Neural cell (in vitro differentiated cells): ENCODE measurements at regions not wholly inside any gene's neighbourhood (a gene's known extent, or its start where the extent isn't known, plus 50 kb on each side); places are given as distances from the start of the nearest gene placed in this dataset.

Experiments
- EP300 ChIP-seq: fragments of 450-650 bp; conservative IDR thresholded peaks from 2 replicates; pipeline ENCODE4 v1.6.1; 2014; ENCODE audit warnings: antibody characterized with exemption, mild to moderate bottlenecking, moderate library complexity; ENCODE audit not compliant: poor library complexity, severe bottlenecking
- EZH2 ChIP-seq: fragments of 200-600, 300-800 bp; shearing (Covaris generic), sonication (generic); IDR thresholded peaks from 2 replicates; pipeline ENCODE4 v1.6.1; 2014; ENCODE audit warnings: antibody characterized with exemption, low read length, borderline replicate concordance, mild to moderate bottlenecking; ENCODE audit not compliant: insufficient read depth, poor library complexity, severe bottlenecking
- MXI1 ChIP-seq: fragments of 450-650 bp; conservative IDR thresholded peaks from 2 replicates; pipeline ENCODE4 v1.6.1; 2014; ENCODE audit warnings: antibody characterized with exemption, mild to moderate bottlenecking; ENCODE audit not compliant: poor library complexity, severe bottlenecking
- POLR2AphosphoS5 ChIP-seq: IDR thresholded peaks from 2 replicates; pipeline ENCODE4 v1.6.1; 2012
- RAD21 ChIP-seq: fragments of 450-650 bp; conservative IDR thresholded peaks from 2 replicates; pipeline ENCODE4 v1.6.1; 2014; ENCODE audit warnings: antibody characterized with exemption, mild to moderate bottlenecking, moderate library complexity
- SMC3 ChIP-seq: fragments of 450-650 bp; conservative IDR thresholded peaks from 2 replicates; pipeline ENCODE4 v1.6.1; 2014; ENCODE audit warnings: antibody characterized with exemption, mild to moderate bottlenecking, moderate library complexity; ENCODE audit not compliant: poor library complexity
- TAF1 ChIP-seq: IDR thresholded peaks from 2 replicates; pipeline ENCODE4 v1.6.1; 2012; ENCODE audit warnings: low read depth
- TF ChIP-seq, protein P1 (sequence below): fragments of 450-650 bp; IDR thresholded peaks from 2 replicates; pipeline ENCODE4 v1.5.1; 2014; ENCODE audit warnings: antibody characterized with exemption, mild to moderate bottlenecking, moderate library complexity; ENCODE audit not compliant: poor library complexity, severe bottlenecking
- TF ChIP-seq, protein P2 (sequence below): IDR thresholded peaks from 2 replicates; pipeline ENCODE4 v1.6.1; 2012; ENCODE audit warnings: borderline replicate concordance

DNA sequence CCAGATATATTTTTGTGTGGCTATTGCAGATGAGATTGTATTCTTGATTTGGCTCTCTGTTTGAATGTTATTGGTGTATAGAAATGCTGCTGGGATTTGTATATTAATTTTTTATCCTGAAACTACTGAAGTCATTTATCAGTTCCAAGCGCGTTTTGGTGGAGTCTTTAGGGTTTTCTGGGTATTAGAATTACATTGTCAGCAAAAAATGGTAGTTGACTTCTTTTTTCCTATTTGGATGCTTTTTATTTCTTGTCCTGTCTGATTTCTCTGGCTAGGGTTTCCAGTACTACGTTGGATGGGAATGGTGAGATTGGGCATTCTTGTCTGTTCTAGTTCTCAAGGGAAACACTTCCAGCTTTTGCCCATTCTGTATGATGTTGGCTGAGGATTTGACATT, 415.5 kb upstream of the CHRM2 start:
- TF ChIP-seq TAF1 (no peak), RAD21 (no peak), EP300 (no peak), EZH2 (no peak), SMC3 (no peak), POLR2AphosphoS5 (no peak), MXI1 (no peak)
- TF ChIP-seq, protein P1, sequence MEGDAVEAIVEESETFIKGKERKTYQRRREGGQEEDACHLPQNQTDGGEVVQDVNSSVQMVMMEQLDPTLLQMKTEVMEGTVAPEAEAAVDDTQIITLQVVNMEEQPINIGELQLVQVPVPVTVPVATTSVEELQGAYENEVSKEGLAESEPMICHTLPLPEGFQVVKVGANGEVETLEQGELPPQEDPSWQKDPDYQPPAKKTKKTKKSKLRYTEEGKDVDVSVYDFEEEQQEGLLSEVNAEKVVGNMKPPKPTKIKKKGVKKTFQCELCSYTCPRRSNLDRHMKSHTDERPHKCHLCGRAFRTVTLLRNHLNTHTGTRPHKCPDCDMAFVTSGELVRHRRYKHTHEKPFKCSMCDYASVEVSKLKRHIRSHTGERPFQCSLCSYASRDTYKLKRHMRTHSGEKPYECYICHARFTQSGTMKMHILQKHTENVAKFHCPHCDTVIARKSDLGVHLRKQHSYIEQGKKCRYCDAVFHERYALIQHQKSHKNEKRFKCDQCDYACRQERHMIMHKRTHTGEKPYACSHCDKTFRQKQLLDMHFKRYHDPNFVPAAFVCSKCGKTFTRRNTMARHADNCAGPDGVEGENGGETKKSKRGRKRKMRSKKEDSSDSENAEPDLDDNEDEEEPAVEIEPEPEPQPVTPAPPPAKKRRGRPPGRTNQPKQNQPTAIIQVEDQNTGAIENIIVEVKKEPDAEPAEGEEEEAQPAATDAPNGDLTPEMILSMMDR, result no peak
- TF ChIP-seq, protein P2, sequence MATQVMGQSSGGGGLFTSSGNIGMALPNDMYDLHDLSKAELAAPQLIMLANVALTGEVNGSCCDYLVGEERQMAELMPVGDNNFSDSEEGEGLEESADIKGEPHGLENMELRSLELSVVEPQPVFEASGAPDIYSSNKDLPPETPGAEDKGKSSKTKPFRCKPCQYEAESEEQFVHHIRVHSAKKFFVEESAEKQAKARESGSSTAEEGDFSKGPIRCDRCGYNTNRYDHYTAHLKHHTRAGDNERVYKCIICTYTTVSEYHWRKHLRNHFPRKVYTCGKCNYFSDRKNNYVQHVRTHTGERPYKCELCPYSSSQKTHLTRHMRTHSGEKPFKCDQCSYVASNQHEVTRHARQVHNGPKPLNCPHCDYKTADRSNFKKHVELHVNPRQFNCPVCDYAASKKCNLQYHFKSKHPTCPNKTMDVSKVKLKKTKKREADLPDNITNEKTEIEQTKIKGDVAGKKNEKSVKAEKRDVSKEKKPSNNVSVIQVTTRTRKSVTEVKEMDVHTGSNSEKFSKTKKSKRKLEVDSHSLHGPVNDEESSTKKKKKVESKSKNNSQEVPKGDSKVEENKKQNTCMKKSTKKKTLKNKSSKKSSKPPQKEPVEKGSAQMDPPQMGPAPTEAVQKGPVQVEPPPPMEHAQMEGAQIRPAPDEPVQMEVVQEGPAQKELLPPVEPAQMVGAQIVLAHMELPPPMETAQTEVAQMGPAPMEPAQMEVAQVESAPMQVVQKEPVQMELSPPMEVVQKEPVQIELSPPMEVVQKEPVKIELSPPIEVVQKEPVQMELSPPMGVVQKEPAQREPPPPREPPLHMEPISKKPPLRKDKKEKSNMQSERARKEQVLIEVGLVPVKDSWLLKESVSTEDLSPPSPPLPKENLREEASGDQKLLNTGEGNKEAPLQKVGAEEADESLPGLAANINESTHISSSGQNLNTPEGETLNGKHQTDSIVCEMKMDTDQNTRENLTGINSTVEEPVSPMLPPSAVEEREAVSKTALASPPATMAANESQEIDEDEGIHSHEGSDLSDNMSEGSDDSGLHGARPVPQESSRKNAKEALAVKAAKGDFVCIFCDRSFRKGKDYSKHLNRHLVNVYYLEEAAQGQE, result no peak
